H9 (cell line): ENCODE measurements at regions not wholly inside any gene's neighbourhood (a gene's known extent, or its start where the extent isn't known, plus 50 kb on each side); places are given as distances from the start of the nearest gene placed in this dataset.

Experiments
- DNase-seq: peaks from one replicate; pipeline ENCODE4 v3.0.0-alpha.2; 2017
- H2AFZ ChIP-seq: one replicate; pipeline ENCODE4 v1.6.1; 2013; ENCODE audit warnings: mild to moderate bottlenecking, low read length, control low read depth, moderate library complexity
- H2AK5ac ChIP-seq: 2 replicates; pipeline ENCODE4 v1.6.1; 2013; ENCODE audit warnings: low read length, control low read depth, mixed read lengths; ENCODE audit not compliant: insufficient read length
- H2BK120ac ChIP-seq: one replicate; pipeline ENCODE4 v1.6.1; 2013; ENCODE audit warnings: low read depth, mild to moderate bottlenecking, low read length, control low read depth, inconsistent platforms; ENCODE audit not compliant: poor library complexity, severe bottlenecking
- H2BK12ac ChIP-seq: 2 replicates; pipeline ENCODE4 v1.6.1; 2013; ENCODE audit warnings: low read length, control low read depth, mixed read lengths, low read depth; ENCODE audit not compliant: insufficient read length
- H2BK15ac ChIP-seq: 2 replicates; pipeline ENCODE4 v1.6.1; 2013; ENCODE audit warnings: low read depth, low read length, control low read depth
- H2BK20ac ChIP-seq: one replicate; pipeline ENCODE4 v1.6.1; 2013; ENCODE audit warnings: low read depth, mild to moderate bottlenecking, low read length, control low read depth, inconsistent platforms; ENCODE audit not compliant: poor library complexity, severe bottlenecking
- H2BK5ac ChIP-seq: 2 replicates; pipeline ENCODE4 v1.6.1; 2013; ENCODE audit warnings: low read length, control low read depth, mixed read lengths; ENCODE audit not compliant: insufficient read length
- H3K14ac ChIP-seq: 2 replicates; pipeline ENCODE4 v1.6.1; 2013; ENCODE audit warnings: low read length, control low read depth; ENCODE audit not compliant: insufficient read depth
- H3K18ac ChIP-seq: 2 replicates; pipeline ENCODE4 v1.6.1; 2013; ENCODE audit warnings: low read depth, mild to moderate bottlenecking, mixed read lengths, low read length, control low read depth; ENCODE audit not compliant: insufficient read length
- H3K23ac ChIP-seq: 2 replicates; pipeline ENCODE4 v1.6.1; 2013; ENCODE audit warnings: low read length, control low read depth, mixed read lengths, low read depth; ENCODE audit not compliant: insufficient read length
- H3K23me2 ChIP-seq: 2 replicates; pipeline ENCODE4 v1.6.1; 2013; ENCODE audit warnings: low read depth, mild to moderate bottlenecking, mixed read lengths, low read length, control low read depth; ENCODE audit not compliant: insufficient read length, poor library complexity, severe bottlenecking
- H3K27ac ChIP-seq: 2 replicates; pipeline ENCODE4 v1.5.1; 2013; ENCODE audit warnings: low read length, control low read depth, mixed read lengths, low read depth; ENCODE audit not compliant: insufficient read length
- H3K27me3 ChIP-seq: 2 replicates; pipeline ENCODE4 v1.6.1; 2013; ENCODE audit warnings: low read length, control low read depth, inconsistent platforms; ENCODE audit not compliant: insufficient read depth
- H3K4ac ChIP-seq: 2 replicates; pipeline ENCODE4 v1.6.1; 2013; ENCODE audit warnings: low read depth, mild to moderate bottlenecking, control low read depth, inconsistent platforms, low read length, moderate library complexity
- H3K4me1 ChIP-seq: 2 replicates; pipeline ENCODE4 v1.6.1; 2013; ENCODE audit warnings: low read length, control low read depth, inconsistent platforms; ENCODE audit not compliant: insufficient read depth
- H3K4me2 ChIP-seq: 2 replicates; pipeline ENCODE4 v1.6.1; 2013; ENCODE audit warnings: low read length, control low read depth, mixed read lengths; ENCODE audit not compliant: insufficient read length, insufficient read depth
- H3K56ac ChIP-seq: 2 replicates; pipeline ENCODE4 v1.6.1; 2013; ENCODE audit warnings: low read depth, mild to moderate bottlenecking, mixed read lengths, low read length, control low read depth; ENCODE audit not compliant: insufficient read length
- H3K79me1 ChIP-seq: 2 replicates; pipeline ENCODE4 v1.6.1; 2013; ENCODE audit warnings: low read depth, mild to moderate bottlenecking, moderate library complexity, low read length, control low read depth, inconsistent platforms; ENCODE audit not compliant: insufficient read depth, poor library complexity, severe bottlenecking
- H3K79me2 ChIP-seq: 2 replicates; pipeline ENCODE4 v1.6.1; 2013; ENCODE audit warnings: low read length, control low read depth, inconsistent platforms; ENCODE audit not compliant: insufficient read depth
- H3K9ac ChIP-seq: 2 replicates; pipeline ENCODE4 v1.6.1; 2013; ENCODE audit warnings: low read length, control low read depth, mixed read lengths; ENCODE audit not compliant: insufficient read length; ENCODE audit errors: extremely low read depth
- H3K9me3 ChIP-seq: one replicate; pipeline ENCODE4 v1.6.1; 2013; ENCODE audit warnings: low read depth, low read length, inconsistent platforms; ENCODE audit not compliant: control insufficient read depth
- H3T11ph ChIP-seq: one replicate; pipeline ENCODE4 v1.6.1; 2013; ENCODE audit warnings: mild to moderate bottlenecking, low read length, control low read depth, inconsistent platforms
- H4K20me1 ChIP-seq: one replicate; pipeline ENCODE4 v1.6.1; 2013; ENCODE audit not compliant: control insufficient read depth, insufficient read length, insufficient read depth
- H4K5ac ChIP-seq: 2 replicates; pipeline ENCODE4 v1.6.1; 2013; ENCODE audit warnings: low read depth, mild to moderate bottlenecking, mixed read lengths, low read length, control low read depth; ENCODE audit not compliant: insufficient read length
- H4K8ac ChIP-seq: replicated peaks from 2 replicates; pipeline ENCODE4 v1.6.1; 2013; ENCODE audit warnings: low read length, control low read depth, mixed read lengths, low read depth; ENCODE audit not compliant: insufficient read length
- H4K91ac ChIP-seq: 2 replicates; pipeline ENCODE4 v1.6.1; 2013; ENCODE audit warnings: low read depth, mild to moderate bottlenecking, moderate library complexity, mixed read lengths, low read length, control low read depth; ENCODE audit not compliant: insufficient read length
- H3K27ac Mint-ChIP-seq, 3 experiments: 2 replicates in 2 of 3; 3 replicates in 1 of 3; pipeline ENCODE4 v1.8.0; 2020 to 2021; ENCODE audit warnings: mixed read lengths in 3 of 3, mild to moderate bottlenecking in 1 of 3, moderate library complexity in 1 of 3
- H3K27me3 Mint-ChIP-seq: 2 replicates; pipeline ENCODE4 v1.8.0; 2021; ENCODE audit warnings: low read depth, mild to moderate bottlenecking, moderate library complexity, mixed read lengths
- H3K36me3 Mint-ChIP-seq, 3 experiments: 2 replicates in 2 of 3; 3 replicates in 1 of 3; pipeline ENCODE4 v1.8.0; 2020 to 2021; ENCODE audit warnings: low read depth in 3 of 3, mixed read lengths in 3 of 3; ENCODE audit not compliant: insufficient read depth in 1 of 3
- H3K4me1 Mint-ChIP-seq, 2 experiments: 2 replicates each; pipeline ENCODE4 v1.8.0; 2020; ENCODE audit warnings: mixed read lengths in 2 of 2
- H3K4me3 Mint-ChIP-seq, 2 experiments: 2 replicates in 1 of 2; 3 replicates in 1 of 2; pipeline ENCODE4 v1.8.0; 2020 to 2021; ENCODE audit warnings: mild to moderate bottlenecking in 2 of 2, mixed read lengths in 2 of 2, moderate library complexity in 1 of 2
- H3K9me3 Mint-ChIP-seq, 2 experiments: 2 replicates in 1 of 2; 3 replicates in 1 of 2; pipeline ENCODE4 v1.8.0; 2020; ENCODE audit warnings: mild to moderate bottlenecking in 2 of 2, mixed read lengths in 2 of 2, moderate library complexity in 1 of 2
- WGBS: extraction: QIAGEN DNeasy Blood & Tissue Kit; methylation state at CpG from one replicate; pipeline ENCODE4 v1.1.7; 2013; ENCODE audit warnings: missing lambda C conversion rate, low lambda C conversion rate, mixed read lengths; ENCODE audit not compliant: insufficient read length; ENCODE audit errors: extremely low coverage; 5-methylcytosine and 5-hydroxymethylcytosine counted together
- TF ChIP-seq, protein P1 (sequence below): fragments of 200-600 bp; sonication (generic); conservative IDR thresholded peaks from 3 replicates; pipeline ENCODE4 v1.8.0; 2021; ENCODE audit warnings: antibody characterized with exemption, mild to moderate bottlenecking

DNA sequence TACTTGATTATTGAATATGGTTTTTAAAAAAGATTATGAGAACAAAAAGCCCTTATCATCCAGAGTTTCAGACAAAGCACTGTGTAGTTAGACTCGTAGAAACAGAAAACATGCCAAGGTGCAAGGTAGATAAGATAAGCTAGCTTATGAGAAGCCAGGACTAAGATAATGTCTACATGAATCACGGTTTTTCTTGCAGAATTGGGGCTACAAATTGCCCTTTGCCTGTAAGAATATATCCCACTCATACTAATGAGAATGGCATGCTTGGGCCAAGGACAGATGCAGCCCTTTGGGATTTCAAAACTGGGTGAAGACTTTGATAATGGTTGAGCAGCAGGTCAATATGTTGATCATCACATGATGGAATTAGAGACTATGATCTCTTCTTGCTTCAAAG is 165.3 kb upstream of the PREP start:
- Histone ChIP-seq H2BK12ac (no peak overlapping the region), H2BK5ac (no peak overlapping the region), H3K18ac (no peak overlapping the region), H3K9me3 (no peaks in the 10 kb centered on the region), H3K23me2 (no peaks in the 10 kb centered on the region), H4K20me1 (no peaks in the 10 kb centered on the region), H3K56ac (no peak overlapping the region), H2BK15ac (no peak overlapping the region), H4K8ac (no peak overlapping the region), H3K27me3 (no peaks in the 10 kb centered on the region; the same call in 1 of the 2 replicates), H3K4me2 (no peak overlapping the region), H3K4ac (no peak overlapping the region), H2BK20ac (no peak overlapping the region), H2AFZ (no peak overlapping the region), H2BK120ac (no peak overlapping the region), H3T11ph (no peak overlapping the region), H4K5ac (no peak overlapping the region), H3K27ac (no peak overlapping the region), H3K79me2 (no peaks in the 10 kb centered on the region), H3K79me1 (no peaks in the 10 kb centered on the region), H3K9ac (no peak overlapping the region), H3K14ac (no peak overlapping the region), H4K91ac (no peak overlapping the region), H3K23ac (no peak overlapping the region), H2AK5ac (no peak overlapping the region), H3K4me1 (no peaks in the 10 kb centered on the region; the same call in 1 of the 2 replicates)
- peaks cover 0 to under 1% (median 0%) of the 10 kb centered on the region in 3 experiments; a peak in 2 of 7 replicates for H3K36me3 Mint-ChIP-seq
- DNase-seq = no peak
- H3K9me3 Mint-ChIP-seq = peaks cover 0 to under 1% of the 10 kb centered on the region in 2 experiments; a peak in 1 of 5 replicates
- no peak overlapping the region for H3K27ac Mint-ChIP-seq
- no peak overlapping the region for H3K4me3 Mint-ChIP-seq
- TF ChIP-seq, protein P1, sequence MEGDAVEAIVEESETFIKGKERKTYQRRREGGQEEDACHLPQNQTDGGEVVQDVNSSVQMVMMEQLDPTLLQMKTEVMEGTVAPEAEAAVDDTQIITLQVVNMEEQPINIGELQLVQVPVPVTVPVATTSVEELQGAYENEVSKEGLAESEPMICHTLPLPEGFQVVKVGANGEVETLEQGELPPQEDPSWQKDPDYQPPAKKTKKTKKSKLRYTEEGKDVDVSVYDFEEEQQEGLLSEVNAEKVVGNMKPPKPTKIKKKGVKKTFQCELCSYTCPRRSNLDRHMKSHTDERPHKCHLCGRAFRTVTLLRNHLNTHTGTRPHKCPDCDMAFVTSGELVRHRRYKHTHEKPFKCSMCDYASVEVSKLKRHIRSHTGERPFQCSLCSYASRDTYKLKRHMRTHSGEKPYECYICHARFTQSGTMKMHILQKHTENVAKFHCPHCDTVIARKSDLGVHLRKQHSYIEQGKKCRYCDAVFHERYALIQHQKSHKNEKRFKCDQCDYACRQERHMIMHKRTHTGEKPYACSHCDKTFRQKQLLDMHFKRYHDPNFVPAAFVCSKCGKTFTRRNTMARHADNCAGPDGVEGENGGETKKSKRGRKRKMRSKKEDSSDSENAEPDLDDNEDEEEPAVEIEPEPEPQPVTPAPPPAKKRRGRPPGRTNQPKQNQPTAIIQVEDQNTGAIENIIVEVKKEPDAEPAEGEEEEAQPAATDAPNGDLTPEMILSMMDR = no peak
- no peaks in the 10 kb centered on the region for H3K27me3 Mint-ChIP-seq
- peaks cover 10 to 12% of the 10 kb centered on the region in 2 experiments for H3K4me1 Mint-ChIP-seq
- WGBS = no CpG with 5 or more reads among the region's 2 CpGs
